HUDEP-2 (cell line): ENCODE measurements at regions not wholly inside any gene's neighbourhood (a gene's known extent, or its start where the extent isn't known, plus 50 kb on each side); places are given as distances from the start of the nearest gene placed in this dataset.
"Not testable (repeated sequence)": the region's sequence is repeated elsewhere in the genome, so short reads cannot be mapped to it uniquely, and the experiment has no call there.

Experiments
- DNase-seq, 76 experiments: peaks; one replicate each; lab custom pipeline; 2025; ENCODE audit not compliant: unreplicated experiment in 76 of 76; lab: John Stamatoyannopoulos, UW

DNA sequence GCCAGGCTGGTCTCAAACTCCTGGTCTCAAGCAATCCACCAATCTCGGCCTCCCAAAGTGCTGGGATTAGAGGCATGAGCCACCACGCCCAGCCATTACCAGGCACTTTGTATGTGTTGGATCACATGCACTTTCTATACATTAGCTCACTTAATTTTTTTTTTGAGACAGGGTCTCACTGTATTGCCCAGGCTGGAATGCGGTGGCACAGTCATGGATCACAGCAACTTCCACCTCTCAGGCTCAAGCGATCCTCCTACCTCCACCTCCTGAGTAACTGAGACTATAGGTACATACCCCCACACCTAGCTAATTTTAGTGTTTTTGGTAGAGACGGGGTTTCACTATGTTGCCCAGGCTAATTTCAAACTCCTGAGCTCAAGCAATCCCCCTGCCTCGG lies 203.0 kb upstream of the MYL2 start:
- no peak for DNase-seq

DNA sequence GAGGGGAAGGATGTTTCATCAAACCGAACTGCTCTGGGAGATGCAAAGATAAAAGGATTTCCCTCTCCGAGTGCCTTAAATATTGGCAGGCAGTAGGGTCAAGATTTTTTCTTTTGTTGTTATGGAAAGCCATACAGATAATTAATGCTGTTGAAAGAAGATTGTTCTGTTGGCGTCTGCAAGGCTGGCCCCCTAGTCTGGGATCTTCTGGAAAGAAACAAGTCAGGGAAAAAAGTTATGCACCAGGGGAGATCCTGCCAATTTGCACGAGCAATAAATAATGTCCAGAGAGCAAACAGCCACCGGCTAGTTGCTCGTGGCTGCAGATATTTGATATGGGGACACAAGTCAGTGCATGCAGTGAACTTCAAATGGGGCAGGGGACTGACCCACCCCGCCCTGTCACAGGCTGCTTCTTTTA lies 202.1 kb upstream of the MYL2 start:
- no peak for DNase-seq

- DNase-seq, result no peak
Measured at GRCh38 chr12:111121840-111122239, 201.5 kb upstream of the MYL2 start.

DNA sequence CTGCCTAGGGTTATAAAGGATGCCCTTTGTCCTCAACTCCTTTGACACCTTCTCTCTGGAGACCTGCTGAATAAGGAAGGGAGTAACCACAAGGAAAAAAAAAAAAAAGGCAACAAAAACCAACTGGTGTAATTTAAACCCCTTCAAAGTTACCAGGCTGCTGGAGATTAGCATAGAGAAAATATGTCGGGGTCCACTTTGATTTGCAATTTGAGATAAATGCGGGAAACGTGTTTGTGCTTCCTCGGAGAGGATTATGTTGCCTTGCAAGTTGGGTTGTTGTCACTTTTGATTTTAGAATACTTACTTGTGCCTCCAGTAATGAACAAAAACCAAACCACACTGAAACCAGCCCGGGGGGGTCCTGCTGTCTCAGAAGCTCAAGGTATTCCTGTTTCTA lies 200.2 kb upstream of the MYL2 start:
- no peak for DNase-seq

GRCh38 chr12:111117017-111117416 lies 196.6 kb upstream of the MYL2 start:
- DNase-seq, result no peak

DNA sequence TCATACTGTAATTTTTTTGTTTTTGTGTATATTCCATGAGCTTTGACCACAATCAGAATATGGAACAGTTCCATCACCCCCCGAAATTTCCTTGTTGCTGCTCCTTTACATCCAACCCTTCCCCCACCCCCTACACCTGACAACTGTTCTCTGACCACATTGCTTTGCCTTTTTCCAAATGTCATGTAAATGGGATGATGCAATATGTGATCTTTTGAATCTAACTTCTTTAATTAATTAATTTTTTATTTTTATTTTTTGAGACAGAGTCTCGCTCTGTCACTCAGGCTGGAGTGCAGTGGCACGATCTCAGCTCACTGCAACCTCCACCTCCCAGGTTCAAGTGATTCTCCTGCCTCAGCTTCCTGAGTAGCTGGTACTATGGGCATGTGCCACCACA lies 192.9 kb upstream of the MYL2 start:
- not testable (repeated sequence) for DNase-seq

DNA sequence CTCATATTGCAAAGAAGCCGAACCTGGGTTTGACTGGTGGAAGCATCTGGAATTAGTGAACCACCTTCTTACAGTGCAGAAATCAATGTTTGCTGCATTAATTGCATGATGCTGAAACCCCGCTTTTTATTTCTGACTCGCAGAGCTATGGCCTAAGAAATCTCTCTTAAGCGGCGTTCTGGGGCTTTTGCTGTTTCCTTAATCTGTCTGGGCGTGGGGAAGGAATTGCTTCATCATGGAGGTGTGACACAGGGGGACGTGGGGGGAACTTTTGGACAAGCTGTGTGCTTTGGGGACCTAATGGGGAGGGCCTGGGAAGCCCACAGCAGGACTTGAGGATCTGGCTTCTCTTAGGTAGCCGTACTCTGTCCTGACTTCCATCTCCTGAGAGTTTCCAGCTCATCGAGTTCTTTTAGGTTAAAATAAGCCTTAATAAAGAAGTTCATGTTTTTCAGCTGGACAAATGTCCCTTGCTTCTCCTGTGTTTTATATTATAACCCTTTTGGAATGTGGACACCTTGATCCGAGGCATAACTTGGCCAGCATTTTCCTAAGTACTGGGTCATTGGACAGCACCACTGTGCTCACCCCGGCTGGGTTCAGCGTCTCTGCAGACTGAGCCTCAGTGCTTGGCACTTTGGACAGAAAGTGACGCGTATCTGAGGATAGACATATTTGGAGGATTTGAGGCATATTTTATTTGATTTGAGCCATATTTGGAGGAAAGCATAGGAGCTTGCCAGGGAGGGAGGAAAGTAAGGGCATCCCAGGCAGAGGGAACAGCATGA lies 192.1 kb upstream of the MYL2 start:
- no peak for DNase-seq

DNA sequence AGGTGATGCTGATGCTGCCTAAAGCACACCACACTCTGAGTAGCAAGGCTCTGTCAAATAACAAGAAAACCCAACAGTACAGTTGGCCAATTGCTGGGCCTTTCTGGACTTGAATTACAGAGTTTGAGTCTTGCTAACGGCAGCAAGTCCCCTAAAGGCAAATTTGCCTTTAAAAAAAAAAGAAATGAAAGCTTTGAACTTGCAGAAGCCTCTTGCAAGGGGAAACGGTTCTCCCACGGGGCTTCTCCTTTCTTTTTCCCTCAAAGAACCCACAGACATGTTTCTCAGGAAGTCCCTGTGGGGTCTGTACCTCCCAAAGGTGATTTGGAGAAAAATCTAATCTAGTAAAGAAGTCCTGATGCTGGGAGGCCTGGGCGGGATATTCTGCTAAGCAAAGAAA lies 191.3 kb upstream of the MYL2 start:
- DNase-seq, result no peak

DNA sequence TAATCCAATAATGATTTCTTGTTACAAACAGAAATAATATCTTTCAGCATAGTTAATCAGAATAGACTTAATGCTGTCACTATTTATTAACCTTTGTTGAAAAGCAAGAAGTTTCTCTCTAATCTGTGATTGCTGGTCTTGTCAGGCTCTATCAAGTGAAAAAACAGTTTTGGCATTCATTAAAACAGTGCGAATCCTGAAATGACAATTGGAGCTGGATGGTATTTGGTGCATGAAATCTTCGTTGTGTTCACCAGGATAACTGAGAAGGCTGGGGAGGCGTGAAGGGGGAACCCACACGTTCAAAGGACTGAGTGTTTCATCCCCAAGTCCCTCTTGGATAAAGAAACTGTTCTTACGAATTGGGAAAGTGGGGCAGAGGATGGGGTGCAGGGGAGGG lies 190.2 kb upstream of the MYL2 start:
- no peak for DNase-seq

DNA sequence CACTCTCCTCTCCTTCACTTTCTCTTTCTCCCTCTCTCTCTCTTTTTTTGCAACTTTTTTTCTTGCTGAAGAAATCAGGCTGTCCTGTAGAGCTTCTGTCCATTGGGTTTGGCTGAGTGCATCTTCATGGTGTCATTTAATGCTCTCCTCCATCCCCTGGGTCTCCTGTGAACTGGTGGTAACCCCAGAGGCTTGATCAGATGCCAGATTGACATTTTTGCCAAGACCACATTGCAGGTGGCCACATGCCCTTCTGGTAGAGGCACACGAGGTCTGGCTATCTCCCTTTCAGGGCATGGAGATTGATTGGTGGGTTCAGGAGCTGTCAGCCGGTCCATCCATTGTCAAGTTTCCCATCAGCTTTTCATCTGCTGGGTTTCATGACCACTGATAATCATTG lies 188.3 kb upstream of the MYL2 start:
- DNase-seq, result no peak

GRCh38 chr12:111107392-111108178 lies 187.2 kb upstream of the MYL2 start:
- no peak for DNase-seq

GRCh38 chr12:111105294-111105693 lies 184.9 kb upstream of the MYL2 start:
- no peak for DNase-seq

DNA sequence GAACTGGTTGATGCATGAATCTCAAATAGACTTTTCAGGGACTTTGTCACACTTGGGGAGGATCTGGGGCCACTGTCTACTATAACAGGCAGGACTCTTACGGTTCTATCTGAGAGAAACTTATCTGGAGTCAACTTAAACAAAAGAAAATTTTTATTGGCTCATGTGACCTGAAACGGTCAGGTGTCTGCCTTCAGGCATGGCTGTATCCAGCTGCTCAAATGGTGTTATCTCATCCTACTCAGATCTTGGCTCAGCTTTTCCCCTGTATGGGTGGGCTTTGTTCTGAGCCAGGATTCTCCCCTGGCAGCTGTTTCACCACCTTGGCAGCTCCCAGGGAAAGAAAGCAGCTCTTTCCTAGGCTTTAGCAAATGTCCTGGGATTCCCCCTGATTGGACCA lies 183.2 kb upstream of the MYL2 start:
- no peak for DNase-seq

DNA sequence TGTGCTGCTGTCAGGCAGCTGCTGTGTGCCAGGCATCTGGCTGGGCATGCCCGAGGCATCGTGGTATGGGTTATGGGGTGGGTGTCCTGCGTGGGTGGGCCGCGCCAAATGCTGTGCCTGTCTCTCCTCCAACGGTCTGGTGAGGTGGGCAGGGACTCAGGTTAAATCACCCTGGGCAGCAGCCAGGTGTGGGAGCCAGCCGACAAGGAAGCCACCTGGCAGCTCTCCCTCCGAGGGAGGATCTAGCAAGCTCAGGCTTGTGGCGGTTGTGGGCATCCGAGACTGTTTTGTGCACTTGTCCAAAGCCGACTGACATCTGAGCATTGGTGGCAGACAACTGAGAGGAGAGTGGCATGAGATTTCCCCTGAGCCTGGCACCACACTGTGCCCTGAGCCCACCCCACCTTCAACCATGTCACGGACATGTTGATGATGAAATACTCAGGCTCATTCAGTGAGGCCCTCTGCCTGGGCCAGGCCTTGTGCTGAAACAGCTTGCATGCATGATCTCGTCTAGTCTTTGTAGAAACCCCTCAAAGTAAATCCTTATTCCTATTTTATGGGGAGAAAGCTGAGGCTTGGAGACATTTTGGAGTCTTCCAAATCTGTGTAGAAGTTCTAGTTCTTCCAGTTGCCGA lies 181.8 kb upstream of the MYL2 start:
- DNase-seq, result no peak

GRCh38 chr12:111101003-111101402 lies 180.6 kb upstream of the MYL2 start:
- no peak for DNase-seq

GRCh38 chr12:111100554-111100953 lies 180.2 kb upstream of the MYL2 start:
- DNase-seq, result no peak

GRCh38 chr12:111100003-111100402 lies 179.6 kb upstream of the MYL2 start:
- no peak for DNase-seq

DNA sequence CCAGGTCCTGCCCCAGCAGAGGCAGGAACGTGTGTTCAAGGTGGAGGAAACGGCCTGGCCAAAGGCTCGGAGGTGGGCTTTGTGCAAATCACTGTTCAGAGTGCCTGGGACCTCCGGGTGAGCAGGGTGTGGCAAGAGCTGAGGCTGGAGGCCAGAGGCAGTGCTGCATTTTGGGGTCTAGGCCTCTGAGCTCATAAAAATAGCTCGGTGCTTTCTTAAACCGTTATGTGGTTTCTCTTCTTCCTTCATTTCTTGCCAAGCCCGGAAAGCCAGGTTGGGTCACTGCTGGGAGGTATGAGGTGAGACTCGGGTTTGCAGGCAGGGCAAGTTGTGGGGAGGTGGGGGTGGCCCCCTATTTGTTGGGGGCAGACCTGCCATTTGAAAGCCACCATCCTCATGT lies 178.8 kb upstream of the MYL2 start:
- DNase-seq, result no peak

GRCh38 chr12:111094157-111095010 lies 174.0 kb upstream of the MYL2 start:
- DNase-seq, result no peak

- no peak for DNase-seq
Measured at GRCh38 chr12:111093428-111094142, 173.2 kb upstream of the MYL2 start.
